Mesothelial cell of epicardium (in vitro differentiated cells): ENCODE measurements at regions not wholly inside any gene's neighbourhood (a gene's known extent, or its start where the extent isn't known, plus 50 kb on each side); places are given as distances from the start of the nearest gene placed in this dataset.

Source experiments
- DNase-seq, 2 experiments: peaks; one replicate each; pipeline ENCODE4 v3.0.0; 2021; ENCODE audit warnings: low spot score in 2 of 2; ENCODE audit not compliant: unreplicated experiment in 2 of 2
- H3K27ac Mint-ChIP-seq: 2 replicates; pipeline ENCODE4 v1.8.0; 2021; ENCODE audit warnings: mixed read lengths
- H3K27me3 Mint-ChIP-seq: 2 replicates; pipeline ENCODE4 v1.8.0; 2021; ENCODE audit warnings: low read depth, mixed read lengths
- H3K36me3 Mint-ChIP-seq: 2 replicates; pipeline ENCODE4 v1.8.0; 2021; ENCODE audit warnings: mixed read lengths
- H3K4me1 Mint-ChIP-seq: 2 replicates; pipeline ENCODE4 v1.8.0; 2021; ENCODE audit warnings: mixed read lengths
- H3K4me3 Mint-ChIP-seq: 2 replicates; pipeline ENCODE4 v1.8.0; 2021; ENCODE audit warnings: mild to moderate bottlenecking, moderate library complexity, mixed read lengths
- H3K9me3 Mint-ChIP-seq: 2 replicates; pipeline ENCODE4 v1.8.0; 2021; ENCODE audit warnings: mixed read lengths
- TF ChIP-seq, protein P1 (sequence below): fragments of 200-600 bp; sonication (generic); IDR thresholded peaks from one replicate; pipeline ENCODE4 v1.5.0; 2021; ENCODE audit warnings: antibody characterized with exemption; ENCODE audit not compliant: unreplicated experiment

DNA sequence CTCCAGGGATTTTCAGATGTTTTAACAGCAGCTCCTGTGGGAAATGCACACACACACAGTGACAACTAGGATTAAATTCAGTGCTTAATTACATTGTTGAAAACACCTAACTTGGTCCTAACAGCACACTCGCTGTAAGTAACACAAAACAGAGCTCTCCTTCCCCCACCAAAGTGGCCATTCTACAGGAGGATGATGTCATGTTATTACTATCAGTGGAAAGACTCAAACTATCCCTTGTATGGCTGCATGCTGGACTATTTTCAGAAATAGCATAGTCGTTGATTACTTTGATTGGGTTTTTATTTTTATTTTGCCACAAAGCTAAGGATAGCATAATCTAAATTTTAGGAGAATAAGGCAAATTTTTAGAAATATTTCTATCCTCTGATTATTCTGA lies 406.3 kb downstream of the SPRY1 start:
- no peaks in the 10 kb centered on the region for H3K27me3 Mint-ChIP-seq
- H3K27ac Mint-ChIP-seq, result no peak overlapping the region
- DNase-seq, result no peak
- peaks cover 17% of the 10 kb centered on the region for H3K9me3 Mint-ChIP-seq
- TF ChIP-seq, protein P1, sequence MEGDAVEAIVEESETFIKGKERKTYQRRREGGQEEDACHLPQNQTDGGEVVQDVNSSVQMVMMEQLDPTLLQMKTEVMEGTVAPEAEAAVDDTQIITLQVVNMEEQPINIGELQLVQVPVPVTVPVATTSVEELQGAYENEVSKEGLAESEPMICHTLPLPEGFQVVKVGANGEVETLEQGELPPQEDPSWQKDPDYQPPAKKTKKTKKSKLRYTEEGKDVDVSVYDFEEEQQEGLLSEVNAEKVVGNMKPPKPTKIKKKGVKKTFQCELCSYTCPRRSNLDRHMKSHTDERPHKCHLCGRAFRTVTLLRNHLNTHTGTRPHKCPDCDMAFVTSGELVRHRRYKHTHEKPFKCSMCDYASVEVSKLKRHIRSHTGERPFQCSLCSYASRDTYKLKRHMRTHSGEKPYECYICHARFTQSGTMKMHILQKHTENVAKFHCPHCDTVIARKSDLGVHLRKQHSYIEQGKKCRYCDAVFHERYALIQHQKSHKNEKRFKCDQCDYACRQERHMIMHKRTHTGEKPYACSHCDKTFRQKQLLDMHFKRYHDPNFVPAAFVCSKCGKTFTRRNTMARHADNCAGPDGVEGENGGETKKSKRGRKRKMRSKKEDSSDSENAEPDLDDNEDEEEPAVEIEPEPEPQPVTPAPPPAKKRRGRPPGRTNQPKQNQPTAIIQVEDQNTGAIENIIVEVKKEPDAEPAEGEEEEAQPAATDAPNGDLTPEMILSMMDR, result no peak
- H3K4me1 Mint-ChIP-seq, result peaks cover 15% of the 10 kb centered on the region
- no peak overlapping the region for H3K4me3 Mint-ChIP-seq
- H3K36me3 Mint-ChIP-seq, result peaks cover 15% of the 10 kb centered on the region

DNA sequence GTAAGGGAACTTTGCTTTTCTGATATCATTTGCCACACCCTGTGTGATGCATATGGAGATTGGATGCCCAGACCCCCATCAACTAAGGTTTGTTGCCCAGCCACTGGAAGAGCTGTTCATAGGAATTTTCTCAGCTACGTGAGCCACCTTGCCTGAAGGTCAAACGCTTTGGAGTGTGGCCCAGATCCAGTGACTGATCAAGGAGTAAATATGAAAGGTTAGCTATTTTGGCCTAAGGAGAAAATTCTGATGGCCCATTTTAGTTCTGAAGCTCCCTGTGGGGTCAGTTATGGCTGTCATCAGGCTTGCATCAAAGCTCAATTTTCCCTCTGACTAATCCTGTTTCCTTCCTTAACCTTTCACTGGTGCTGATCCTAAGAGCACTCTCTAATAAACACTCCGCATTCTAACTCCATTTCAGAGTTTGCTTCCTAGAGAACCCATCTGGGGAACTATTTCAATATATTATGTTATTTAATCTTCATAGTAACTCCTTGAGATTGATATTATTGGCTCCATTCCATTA lies 407.7 kb downstream of the SPRY1 start:
- H3K36me3 Mint-ChIP-seq, result peaks cover 3% of the 10 kb centered on the region
- DNase-seq, result no peak
- peaks cover 4% of the 10 kb centered on the region for H3K9me3 Mint-ChIP-seq
- peaks cover 15% of the 10 kb centered on the region for H3K4me1 Mint-ChIP-seq
- TF ChIP-seq, protein P1, result no peak
- H3K4me3 Mint-ChIP-seq, result no peak overlapping the region
- H3K27ac Mint-ChIP-seq, result no peak overlapping the region
- no peaks in the 10 kb centered on the region for H3K27me3 Mint-ChIP-seq

DNA sequence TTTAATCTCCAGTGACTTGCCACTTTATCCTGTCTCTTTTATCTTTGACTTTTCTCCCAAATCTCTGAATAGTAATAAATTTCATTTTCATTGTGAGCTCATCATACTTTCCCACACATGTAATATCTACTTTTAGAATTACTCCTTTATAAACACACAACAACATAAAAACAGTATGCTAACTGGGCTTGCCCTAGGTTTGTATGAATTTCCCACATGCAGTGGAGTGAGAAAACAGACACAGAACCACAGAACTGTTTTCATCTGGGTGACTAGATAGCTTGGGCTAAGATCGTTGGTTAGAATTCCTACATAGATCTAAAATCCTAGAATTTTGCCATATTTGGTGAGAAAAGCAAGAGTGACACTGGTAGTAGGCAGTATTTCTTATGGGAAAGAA lies 409.5 kb downstream of the SPRY1 start:
- no peaks in the 10 kb centered on the region for H3K27me3 Mint-ChIP-seq
- H3K4me3 Mint-ChIP-seq, result no peak overlapping the region
- peak overlapping the region; percentile 36 for H3K27ac Mint-ChIP-seq

DNA sequence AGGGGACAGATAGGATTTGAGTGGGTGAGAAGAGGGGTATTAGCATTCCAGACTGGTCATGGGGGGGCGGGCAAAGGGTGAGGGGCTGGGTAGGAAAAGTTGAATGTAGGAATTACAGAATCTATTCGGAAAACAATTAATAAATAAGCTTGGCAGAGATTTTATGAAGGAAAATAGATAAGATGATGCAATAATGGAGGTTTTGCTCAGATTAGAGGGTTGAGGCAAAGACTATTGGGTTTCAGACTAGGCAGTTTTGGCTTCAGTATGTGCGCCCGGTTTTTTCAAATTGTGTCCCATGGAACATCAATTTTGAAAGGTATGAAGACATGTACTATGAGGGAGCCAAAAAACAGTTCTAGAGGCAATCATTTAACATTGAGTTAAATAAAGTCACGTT lies 410.6 kb downstream of the SPRY1 start:
- Mint-ChIP-seq H3K4me1 (peaks cover 24% of the 10 kb centered on the region), H3K27me3 (no peaks in the 10 kb centered on the region), H3K9me3 (no peaks in the 10 kb centered on the region), H3K4me3 (no peak overlapping the region), H3K36me3 (no peaks in the 10 kb centered on the region), H3K27ac (no peak overlapping the region)
- no peak for DNase-seq
- TF ChIP-seq, protein P1, result no peak

More for the DNA sequence above, 409.5 kb downstream of the SPRY1 start:
- H3K9me3 Mint-ChIP-seq, result no peaks in the 10 kb centered on the region
- TF ChIP-seq, protein P1, result no peak
- H3K4me1 Mint-ChIP-seq, result peaks cover 16% of the 10 kb centered on the region
- H3K36me3 Mint-ChIP-seq, result no peaks in the 10 kb centered on the region
- DNase-seq, result no peak

DNA sequence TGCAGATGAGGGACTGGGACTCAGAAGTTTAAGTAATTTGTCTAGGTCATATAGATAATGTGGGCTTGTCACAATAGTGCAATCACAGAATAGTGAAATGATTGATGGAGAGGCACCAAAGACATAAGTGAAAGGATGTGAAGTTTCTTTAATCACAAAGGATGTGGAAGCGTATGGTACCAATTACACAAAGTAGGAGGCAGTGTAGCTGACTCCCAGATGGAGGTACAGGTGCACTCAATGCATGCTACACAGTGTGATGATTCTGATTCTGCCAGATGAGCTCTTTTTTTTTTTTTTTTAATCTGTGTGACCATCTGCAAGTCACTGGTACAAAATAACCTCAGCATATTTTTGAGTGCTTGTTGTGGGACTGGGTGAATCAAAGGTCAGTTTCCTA lies 411.3 kb downstream of the SPRY1 start:
- no peak for DNase-seq
- H3K36me3 Mint-ChIP-seq, result no peaks in the 10 kb centered on the region
- TF ChIP-seq, protein P1, result no peak
- no peaks in the 10 kb centered on the region for H3K27me3 Mint-ChIP-seq
- no peak overlapping the region for H3K27ac Mint-ChIP-seq
- no peak overlapping the region for H3K4me3 Mint-ChIP-seq
- H3K4me1 Mint-ChIP-seq, result peaks cover 24% of the 10 kb centered on the region
- no peaks in the 10 kb centered on the region for H3K9me3 Mint-ChIP-seq

DNA sequence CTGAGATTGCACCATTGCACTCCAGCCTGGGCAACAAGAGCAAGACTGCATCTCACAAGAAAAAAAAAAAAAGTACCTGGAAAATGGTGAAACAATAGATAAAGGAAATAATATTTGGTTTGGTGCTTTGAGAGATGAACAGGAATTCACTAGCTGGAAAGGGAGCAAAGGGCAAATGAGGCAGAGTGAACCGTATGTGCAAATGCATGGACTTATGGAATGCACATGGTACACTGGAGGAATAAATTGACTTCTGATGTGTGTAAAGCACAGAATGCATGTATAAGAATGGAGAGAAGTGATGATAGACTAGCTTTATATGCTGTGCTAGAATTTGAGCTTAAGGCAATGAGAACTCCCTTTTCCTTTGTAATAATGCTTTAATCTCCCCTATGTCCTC lies 413.3 kb downstream of the SPRY1 start:
- H3K27me3 Mint-ChIP-seq, result no peaks in the 10 kb centered on the region
- TF ChIP-seq, protein P1, result no peak
- no peaks in the 10 kb centered on the region for H3K9me3 Mint-ChIP-seq
- no peaks in the 10 kb centered on the region for H3K36me3 Mint-ChIP-seq
- H3K4me3 Mint-ChIP-seq, result no peak overlapping the region
- peaks cover 21% of the 10 kb centered on the region for H3K4me1 Mint-ChIP-seq
- no peak for DNase-seq
- no peak overlapping the region for H3K27ac Mint-ChIP-seq
